HEK293T (cell line): ENCODE measurements at regions not wholly inside any gene's neighbourhood (a gene's known extent, or its start where the extent isn't known, plus 50 kb on each side); places are given as distances from the start of the nearest gene placed in this dataset.

ENCODE experiments used
- CTCF ChIA-PET: fragments of 350-600 bp; formaldehyde crosslinking; extraction: SDS; loops from one replicate; lab custom pipeline; 2021; ENCODE audit warnings: antibody characterized with exemption, inconsistent platforms; lab: Yijun Ruan, JAX
- POLR2A ChIA-PET: fragments of 350-600 bp; formaldehyde crosslinking; extraction: SDS; loops from one replicate; lab custom pipeline; 2020; ENCODE audit warnings: antibody characterized with exemption, inconsistent platforms; lab: Yijun Ruan, JAX
- DNase-seq: peaks from one replicate; pipeline ENCODE4 v3.0.0; 2012; ENCODE audit warnings: mixed read lengths; ENCODE audit errors: extremely low spot score
- ARNT ChIP-seq: fragments of 450-650 bp; IDR thresholded peaks from 2 replicates; pipeline ENCODE4 v1.6.1; 2017; ENCODE audit warnings: mild to moderate bottlenecking
- BHLHE40 ChIP-seq: fragments of 450-650 bp; IDR thresholded peaks from 2 replicates; pipeline ENCODE4 v1.6.1; 2016; ENCODE audit warnings: mild to moderate bottlenecking, moderate library complexity, borderline replicate concordance
- CTBP1 ChIP-seq: fragments of 450-650 bp; IDR thresholded peaks from 2 replicates; pipeline ENCODE4 v1.6.1; 2016; ENCODE audit warnings: borderline replicate concordance
- ELF4 ChIP-seq: fragments of 450-650 bp; IDR thresholded peaks from 2 replicates; pipeline ENCODE4 v1.6.1; 2017; ENCODE audit warnings: antibody characterized with exemption
- FOXA1 ChIP-seq: fragments of 450-650 bp; IDR thresholded peaks from 2 replicates; pipeline ENCODE4 v1.6.1; 2016; ENCODE audit warnings: mild to moderate bottlenecking
- FOXK2 ChIP-seq: fragments of 450-650 bp; IDR thresholded peaks from 2 replicates; pipeline ENCODE4 v1.6.1; 2016; ENCODE audit warnings: mild to moderate bottlenecking
- FOXM1 ChIP-seq: fragments of 450-650 bp; IDR thresholded peaks from 2 replicates; pipeline ENCODE4 v1.6.1; 2017; ENCODE audit warnings: mild to moderate bottlenecking, borderline replicate concordance
- HDGF ChIP-seq: fragments of 450-650 bp; IDR thresholded peaks from 2 replicates; pipeline ENCODE4 v1.6.1; 2017; ENCODE audit warnings: antibody characterized with exemption, borderline replicate concordance
- L3MBTL2 ChIP-seq: fragments of 450-650 bp; conservative IDR thresholded peaks from 2 replicates; pipeline ENCODE4 v1.6.1; 2016; ENCODE audit warnings: mild to moderate bottlenecking
- LEF1 ChIP-seq: fragments of 450-650 bp; IDR thresholded peaks from 2 replicates; pipeline ENCODE4 v1.6.1; 2017; ENCODE audit warnings: mild to moderate bottlenecking, borderline replicate concordance
- NFRKB ChIP-seq: fragments of 450-650 bp; IDR thresholded peaks from 2 replicates; pipeline ENCODE4 v1.6.1; 2016; ENCODE audit warnings: mild to moderate bottlenecking, moderate library complexity
- SP1 ChIP-seq: fragments of 450-650 bp; IDR thresholded peaks from 2 replicates; pipeline ENCODE4 v1.6.1; 2017
- SUZ12 ChIP-seq: fragments of 450-650 bp; IDR thresholded peaks from 2 replicates; pipeline ENCODE4 v1.6.1; 2016; ENCODE audit warnings: mild to moderate bottlenecking
- TARDBP ChIP-seq: fragments of 450-650 bp; IDR thresholded peaks from 2 replicates; pipeline ENCODE4 v1.6.1; 2016
- ZNF384 ChIP-seq: fragments of 450-650 bp; IDR thresholded peaks from 2 replicates; pipeline ENCODE4 v1.6.1; 2016
- TF ChIP-seq, protein P1 (sequence below): fragments of 450-650 bp; IDR thresholded peaks from 2 replicates; pipeline ENCODE4 v1.6.1; 2016

DNA sequence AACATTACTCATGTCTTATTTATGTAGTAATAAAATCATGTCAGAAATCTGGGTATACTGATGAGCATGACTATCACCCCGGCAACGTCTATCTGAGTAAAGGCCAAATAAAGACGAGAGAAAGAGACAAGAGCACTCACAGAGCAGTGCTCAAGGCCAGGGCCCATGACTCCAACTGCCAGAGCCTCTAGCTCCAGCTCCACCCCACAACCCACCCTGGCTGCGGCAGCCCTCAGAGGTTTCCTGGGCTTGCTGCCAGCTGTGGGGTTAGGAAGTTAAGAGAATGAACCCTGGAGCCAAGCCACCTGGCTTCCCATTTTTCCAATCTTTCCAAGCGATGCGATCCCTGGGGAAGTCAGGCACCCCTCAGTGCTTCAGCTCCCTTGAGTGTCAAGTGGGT, 92.0 kb upstream of the PAX1 start:
- DNase-seq: no peak

DNA sequence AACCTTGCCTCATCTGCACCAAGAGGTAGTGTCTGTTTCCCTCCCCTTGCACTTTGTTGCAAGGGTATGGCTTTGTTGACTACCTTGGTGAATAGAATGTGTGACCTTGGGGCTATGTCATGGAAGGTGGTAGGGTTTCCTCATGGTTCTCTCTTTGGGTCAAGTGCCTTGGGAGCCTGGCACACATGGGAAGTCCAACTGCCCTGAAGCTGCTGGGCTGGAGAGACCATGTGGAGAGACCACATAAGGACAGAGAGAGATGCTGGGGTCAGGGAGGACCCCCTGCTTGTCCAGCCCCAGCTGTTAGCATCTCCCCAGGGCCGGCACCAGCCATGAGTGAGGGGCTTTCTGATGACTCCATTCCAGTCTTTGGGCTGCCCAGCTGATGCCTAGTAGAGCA, 95.5 kb upstream of the PAX1 start:
- CTCF ChIA-PET: interaction anchor here (0.6 kb wide), 1 partner anchor 31 kb away, joined by 3 read pairs; no protein-coding TSS in a partner anchor
- POLR2A ChIA-PET: no interaction called here
- no peak for DNase-seq
- TF ChIP-seq L3MBTL2: no peak

More for the DNA sequence above, 92.0 kb upstream of the PAX1 start:
- TF ChIP-seq HDGF: no peak
- no peak for TF ChIP-seq NFRKB
- no peak for TF ChIP-seq LEF1
- no peak for TF ChIP-seq FOXM1
- TF ChIP-seq, protein P1, sequence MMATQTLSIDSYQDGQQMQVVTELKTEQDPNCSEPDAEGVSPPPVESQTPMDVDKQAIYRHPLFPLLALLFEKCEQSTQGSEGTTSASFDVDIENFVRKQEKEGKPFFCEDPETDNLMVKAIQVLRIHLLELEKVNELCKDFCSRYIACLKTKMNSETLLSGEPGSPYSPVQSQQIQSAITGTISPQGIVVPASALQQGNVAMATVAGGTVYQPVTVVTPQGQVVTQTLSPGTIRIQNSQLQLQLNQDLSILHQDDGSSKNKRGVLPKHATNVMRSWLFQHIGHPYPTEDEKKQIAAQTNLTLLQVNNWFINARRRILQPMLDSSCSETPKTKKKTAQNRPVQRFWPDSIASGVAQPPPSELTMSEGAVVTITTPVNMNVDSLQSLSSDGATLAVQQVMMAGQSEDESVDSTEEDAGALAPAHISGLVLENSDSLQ: no peak
- no peak for TF ChIP-seq SUZ12
- TF ChIP-seq L3MBTL2: no peak
- TF ChIP-seq TARDBP: no peak
- TF ChIP-seq BHLHE40: no peak
- no peak for TF ChIP-seq CTBP1
- TF ChIP-seq ARNT: no peak
- TF ChIP-seq ELF4: no peak
- no peak for TF ChIP-seq ZNF384
- TF ChIP-seq FOXK2: no peak
- no peak for TF ChIP-seq FOXA1
- no peak for TF ChIP-seq SP1
- POLR2A ChIA-PET: no interaction called here
- CTCF ChIA-PET: interaction anchor here (2.1 kb wide), 1 partner anchor 378 kb away, joined by 16 read pairs; no protein-coding TSS in a partner anchor

DNA sequence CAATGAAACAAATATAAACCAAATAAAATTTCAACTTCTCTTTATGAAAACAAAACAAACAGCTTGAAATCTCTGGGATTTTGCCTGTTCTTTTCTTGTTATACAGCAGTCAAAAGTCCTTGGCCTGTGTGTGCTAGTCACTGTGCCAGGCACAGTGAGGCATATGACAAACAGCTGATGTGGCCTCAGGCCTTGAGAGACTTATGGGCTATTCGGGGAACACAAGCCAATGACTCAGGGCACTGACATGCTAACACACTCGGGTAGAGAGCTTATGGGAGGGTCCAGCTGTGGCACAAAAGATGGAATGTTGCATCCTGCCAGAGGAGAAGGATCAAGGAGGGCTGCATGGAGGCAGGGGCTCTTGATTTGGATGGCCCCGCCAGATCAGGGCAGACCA, 95.4 kb upstream of the NKX2-2 start:
- CTCF ChIA-PET: no interaction called here
- POLR2A ChIA-PET: no interaction called here
- TF ChIP-seq L3MBTL2 (no peak), SP1 (no peak), TARDBP (no peak), NFRKB (no peak), ARNT (no peak), FOXA1 (no peak), LEF1 (no peak), BHLHE40 (no peak), HDGF (no peak), CTBP1 (no peak), FOXM1 (no peak), SUZ12 (no peak), FOXK2 (no peak), ZNF384 (no peak), ELF4 (no peak)
- TF ChIP-seq, protein P1: no peak
- DNase-seq: no peak

DNA sequence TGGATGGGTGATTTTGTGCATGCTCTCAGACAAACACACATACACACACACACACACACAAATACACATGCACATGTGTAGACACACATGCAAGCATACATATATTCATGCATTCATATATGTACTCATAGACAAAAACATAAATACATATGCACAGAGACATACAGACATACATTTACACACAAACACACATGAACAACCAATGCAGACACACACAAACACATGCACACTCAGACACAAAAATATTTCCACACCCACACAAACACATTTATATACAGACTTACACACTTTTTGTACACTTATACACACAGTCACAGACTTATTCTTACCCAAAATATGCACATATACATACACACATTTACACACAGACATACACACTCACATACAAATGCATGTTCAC, 94.9 kb upstream of the NKX2-2 start:
- ChIA-PET POLR2A (no interaction called here), CTCF (no interaction called here)
- no peak for TF ChIP-seq TARDBP
- no peak for DNase-seq

DNA sequence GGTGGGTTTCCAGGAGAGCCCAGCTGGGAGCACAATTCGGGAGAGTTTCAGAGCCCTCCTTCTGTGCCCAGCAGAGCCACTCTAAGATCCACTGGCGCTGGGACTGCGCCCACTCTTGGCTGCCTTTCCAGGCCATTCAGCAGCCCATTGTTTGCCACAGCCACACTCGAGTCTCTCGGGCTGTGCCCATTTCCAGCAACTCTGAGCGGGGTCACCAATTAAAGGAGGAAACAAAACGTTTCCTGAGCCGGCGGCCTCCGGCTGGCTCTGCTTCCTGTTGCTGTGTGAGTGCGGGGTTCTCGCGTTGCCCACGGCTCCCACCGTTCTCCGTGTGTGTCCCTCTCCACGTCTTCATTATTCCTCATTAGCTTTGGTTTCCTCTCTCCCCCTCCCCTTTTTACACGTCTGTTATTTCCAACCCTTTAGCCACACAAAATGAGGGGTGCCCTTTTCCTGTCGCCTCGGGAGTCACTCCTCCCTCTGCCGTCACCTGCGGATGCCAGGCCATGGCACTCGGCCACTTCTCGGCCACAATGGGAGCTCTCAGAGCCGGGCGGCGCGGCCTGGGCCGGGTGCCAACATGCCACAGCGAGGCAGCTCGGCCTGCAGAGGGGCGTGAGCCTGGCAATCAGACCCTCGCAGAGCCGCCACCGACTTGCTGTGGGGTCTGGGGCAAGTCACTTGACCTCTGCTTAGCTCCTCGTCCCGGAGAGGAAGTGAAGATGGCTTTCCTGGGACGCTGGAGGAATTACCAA, 94.3 kb upstream of the NKX2-2 start:
- ChIA-PET POLR2A (no interaction called here), CTCF (no interaction called here)
- no peak for DNase-seq

DNA sequence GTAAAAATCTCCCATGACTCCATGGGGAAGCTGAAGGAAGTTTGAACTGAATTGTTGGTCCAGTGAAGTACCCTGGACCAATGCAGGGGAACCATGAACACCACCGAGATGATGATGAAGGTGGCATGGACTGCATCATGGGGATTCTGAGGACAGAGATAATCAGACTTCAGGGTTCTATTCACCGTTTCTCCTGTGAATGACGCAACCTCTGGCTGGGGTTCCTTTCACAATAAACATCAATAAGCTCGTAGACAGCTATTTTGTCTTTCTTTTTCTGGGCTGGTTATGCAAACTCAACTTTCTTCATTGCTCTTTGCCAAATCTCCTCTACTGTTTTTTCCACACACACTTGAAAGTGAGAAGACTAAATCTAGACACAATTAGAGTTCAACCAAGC, 87.9 kb upstream of the NKX2-2 start:
- POLR2A ChIA-PET: no interaction called here

More for the DNA sequence above, 94.3 kb upstream of the NKX2-2 start:
- TF ChIP-seq BHLHE40 (no peak), L3MBTL2 (no peak), CTBP1 (no peak), SUZ12 (no peak), TARDBP (no peak), FOXK2 (no peak), FOXM1 (no peak)

DNA sequence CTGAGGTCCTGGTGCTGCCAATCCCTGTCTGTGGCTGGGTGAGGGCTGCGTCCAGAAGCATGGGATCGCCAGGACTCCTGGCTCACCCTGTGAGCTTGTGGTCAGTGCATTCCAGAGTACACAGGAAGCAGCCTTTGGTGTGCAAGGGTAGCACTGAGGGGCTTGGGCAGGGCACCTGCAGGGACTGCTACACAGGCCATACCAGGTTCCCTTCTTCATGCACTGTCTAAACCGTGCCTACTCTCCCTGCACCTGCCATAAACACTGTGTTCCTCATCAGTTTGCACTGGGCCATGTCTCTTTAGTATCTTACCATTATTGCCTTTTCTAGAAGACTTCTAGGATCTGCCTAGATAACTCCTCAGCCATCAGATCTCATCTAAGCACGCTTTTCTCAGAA, 72.8 kb upstream of the NKX2-2 start:
- DNase-seq: no peak
- TF ChIP-seq NFRKB (no peak), BHLHE40 (no peak), HDGF (no peak), CTBP1 (no peak), LEF1 (no peak), FOXA1 (no peak), L3MBTL2 (no peak), ZNF384 (no peak), SP1 (no peak), FOXM1 (no peak), SUZ12 (no peak), ARNT (no peak), FOXK2 (no peak), ELF4 (no peak)
- TF ChIP-seq, protein P1: no peak
- POLR2A ChIA-PET: no interaction called here
- CTCF ChIA-PET: no interaction called here

More for the DNA sequence above, 87.9 kb upstream of the NKX2-2 start:
- TF ChIP-seq ZNF384 (no peak), ARNT (no peak), FOXA1 (no peak), NFRKB (no peak), BHLHE40 (no peak), SUZ12 (no peak), SP1 (no peak), HDGF (no peak), FOXK2 (no peak)
- CTCF ChIA-PET: no interaction called here
- DNase-seq: no peak
